GM18511 (cell line): ENCODE measurements at regions not wholly inside any gene's neighbourhood (a gene's known extent, or its start where the extent isn't known, plus 50 kb on each side); places are given as distances from the start of the nearest gene placed in this dataset.

Experiments
- ATAC-seq: cut with Tn5 transposase; IDR thresholded peaks from one replicate; pipeline ENCODE4 v1.9.1; 2021; ENCODE audit warnings: mild to moderate bottlenecking, moderate library complexity; ENCODE audit not compliant: unreplicated experiment

DNA sequence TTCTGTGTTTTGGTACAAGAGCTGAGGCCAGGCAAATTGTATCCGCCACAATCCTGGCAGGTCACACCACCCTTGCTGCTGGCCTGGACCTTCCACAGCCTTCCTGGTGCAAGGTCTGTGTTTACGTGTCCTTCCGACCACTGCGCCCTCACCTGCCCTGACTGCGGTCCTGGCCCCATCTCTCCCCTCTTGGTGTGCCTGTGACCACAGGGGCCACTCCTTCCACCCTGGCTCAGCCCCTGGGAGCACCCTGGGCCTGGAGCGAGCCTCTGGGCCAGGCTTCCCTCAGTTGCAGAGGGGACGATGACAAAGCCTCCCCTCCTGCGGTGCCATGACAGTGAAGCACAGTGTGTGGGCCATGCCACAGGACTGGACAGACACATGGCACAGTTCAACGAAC, 104.5 kb downstream of the PLXNA1 start:
- no peak for ATAC-seq

- no peak for ATAC-seq
Observed at GRCh38 chr3:127088511-127089351, 104.2 kb upstream of the PRR23E start.

GRCh38 chr3:127089486-127090145, 103.3 kb upstream of the PRR23E start:
- ATAC-seq: no peak

DNA sequence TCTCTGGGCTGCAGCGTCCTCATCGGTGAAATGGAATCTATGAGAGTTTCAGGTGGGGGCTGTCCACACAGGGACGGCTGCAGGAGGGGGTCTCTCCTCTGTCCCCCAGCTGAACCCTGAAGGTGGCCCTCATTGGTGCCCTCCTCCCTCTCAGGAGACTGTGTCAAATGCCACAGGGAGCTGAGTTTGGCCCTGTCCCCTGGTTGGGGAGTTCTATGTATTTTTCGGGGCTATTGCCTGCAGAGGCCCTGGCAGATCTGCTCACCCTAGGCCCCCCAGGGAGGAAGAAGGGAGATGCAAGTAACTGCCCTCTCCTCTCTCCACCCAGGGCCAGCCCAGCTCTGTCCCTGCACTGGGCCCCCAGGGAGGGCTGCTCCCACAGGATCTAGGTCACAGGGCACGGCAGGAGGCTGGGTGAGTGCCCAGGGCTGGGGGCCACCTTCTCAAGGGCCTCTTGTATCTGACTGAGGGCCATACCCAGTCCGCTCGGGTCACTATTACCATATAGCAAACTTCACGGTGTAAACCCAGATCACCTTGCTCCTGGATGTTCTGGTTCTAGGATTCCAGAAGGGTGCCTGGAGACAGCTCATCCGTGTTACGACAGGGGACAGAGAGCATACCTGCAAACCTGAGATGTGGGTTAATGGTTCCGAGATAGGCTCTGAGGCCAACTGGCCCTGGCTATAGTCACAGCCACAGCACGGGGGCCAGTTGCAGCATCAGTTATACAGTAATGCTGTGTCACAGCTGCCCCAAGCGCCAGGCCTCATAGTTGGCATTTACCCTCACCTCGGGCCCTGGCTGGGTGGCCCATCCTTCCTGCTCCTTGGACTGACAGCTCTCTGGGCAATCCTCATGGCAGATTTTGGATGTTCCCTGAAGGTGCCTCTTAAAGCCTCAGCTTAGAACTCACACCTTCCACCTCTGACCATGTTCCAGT, 102.4 kb upstream of the PRR23E start:
- ATAC-seq: no peak

DNA sequence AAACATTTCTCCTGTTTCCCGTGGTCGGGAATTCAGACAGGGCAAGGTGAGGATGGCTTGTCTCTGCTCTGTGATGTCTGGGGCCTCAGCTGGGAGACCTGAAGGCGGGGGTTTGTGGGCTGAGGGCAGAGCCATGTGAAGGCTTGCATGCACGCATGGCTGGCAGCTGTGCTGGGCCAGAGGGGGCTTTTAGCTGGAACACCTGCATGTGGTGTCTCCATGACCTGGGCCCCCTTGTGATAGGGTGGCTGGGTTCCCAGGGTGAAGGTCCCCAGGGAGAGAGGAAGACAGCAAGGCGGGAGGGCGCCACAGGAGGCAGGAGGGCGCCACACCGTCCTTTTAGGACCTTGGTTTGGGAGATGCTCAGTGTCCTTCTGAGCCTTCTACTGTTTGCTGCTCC, 101.6 kb upstream of the PRR23E start:
- no peak for ATAC-seq

GRCh38 chr3:127092368-127092767, 100.6 kb upstream of the PRR23E start:
- no peak for ATAC-seq

- no peak for ATAC-seq
Observed at GRCh38 chr3:127092776-127093175, 100.2 kb upstream of the PRR23E start.

DNA sequence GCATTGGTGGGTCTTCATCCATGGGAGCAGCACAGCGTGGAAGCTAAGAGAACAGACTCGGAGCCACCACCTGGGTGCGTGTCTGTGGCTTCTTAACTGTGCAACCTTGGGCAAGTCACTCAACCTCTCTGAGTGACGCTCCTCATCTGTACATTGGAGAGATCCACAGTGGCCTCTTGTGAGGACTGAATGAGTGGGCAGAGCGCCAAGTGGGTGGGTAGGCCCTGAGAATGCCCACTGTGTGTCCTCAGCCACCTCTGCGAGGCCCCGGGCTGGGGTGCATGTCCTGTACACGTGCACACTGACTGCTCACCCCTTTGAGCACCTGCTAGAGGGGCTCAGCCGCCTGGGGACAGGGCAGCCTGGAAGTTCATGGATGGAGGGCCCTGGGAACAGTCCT, 99.6 kb upstream of the PRR23E start:
- ATAC-seq: no peak

DNA sequence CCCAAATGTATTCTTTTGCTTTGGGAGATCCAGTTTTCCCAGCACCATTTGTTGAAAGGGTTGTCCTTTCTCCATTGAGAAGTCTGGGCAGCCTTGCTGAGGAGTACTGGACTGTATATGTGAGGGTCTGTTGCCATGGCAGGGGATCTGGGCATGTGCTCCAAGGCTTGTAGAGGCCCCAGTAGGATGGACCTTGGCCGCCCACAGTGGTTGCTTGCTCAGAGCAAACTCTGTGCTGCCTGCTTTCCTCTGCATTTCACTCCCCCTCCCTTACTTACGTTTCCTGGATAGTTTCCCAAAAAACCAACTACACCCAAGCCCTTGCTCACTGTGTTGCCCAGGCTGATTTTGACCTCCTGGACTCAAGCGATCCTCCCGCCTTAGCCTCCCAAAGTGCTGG, 97.2 kb upstream of the PRR23E start:
- no peak for ATAC-seq

- no peak for ATAC-seq
Observed at GRCh38 chr3:127096256-127097071, 96.5 kb upstream of the PRR23E start.

- ATAC-seq: no peak
Observed at GRCh38 chr3:127097072-127097405, 95.9 kb upstream of the PRR23E start.

DNA sequence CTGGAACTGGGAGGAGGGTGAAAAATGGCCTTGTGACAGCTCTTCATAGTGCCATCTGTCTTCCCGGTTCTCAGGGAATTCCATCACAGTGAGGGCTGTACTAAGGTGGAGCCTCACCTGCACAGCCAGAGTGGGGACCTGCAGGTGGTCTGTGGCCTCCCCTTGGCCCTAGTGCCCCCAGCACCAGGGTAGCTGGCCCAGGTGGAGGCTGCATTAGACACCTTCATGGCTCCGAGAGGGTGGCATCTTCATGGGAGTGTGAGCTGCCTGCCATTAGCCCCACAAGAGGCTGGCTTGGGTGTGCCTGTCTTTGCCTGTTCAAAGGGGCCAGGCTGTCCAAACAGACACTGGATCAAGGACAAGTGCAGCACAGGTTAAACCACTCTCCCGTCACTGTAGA, 95.5 kb upstream of the PRR23E start:
- ATAC-seq: no peak

DNA sequence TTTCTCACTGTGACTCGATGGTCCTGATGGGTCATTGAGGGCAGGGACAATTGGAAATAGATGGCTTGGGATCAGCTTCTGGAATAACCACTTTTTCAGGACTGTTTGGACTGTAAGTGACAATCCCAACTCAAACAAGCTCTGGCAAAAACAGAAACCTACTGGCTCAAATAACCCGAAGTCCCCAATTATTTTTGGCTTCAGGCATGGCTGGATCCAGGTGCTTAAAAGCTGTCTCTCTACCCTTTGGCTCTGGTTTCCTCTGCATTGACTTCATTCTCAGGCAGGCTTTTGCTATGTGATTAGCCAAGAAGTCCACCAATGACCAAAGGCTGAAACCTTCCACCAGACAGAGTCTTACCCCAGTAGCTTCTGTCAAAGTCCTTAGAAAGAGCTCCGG, 92.9 kb upstream of the PRR23E start:
- ATAC-seq: no peak

GRCh38 chr3:127100459-127101410, 92.2 kb upstream of the PRR23E start:
- no peak for ATAC-seq

GRCh38 chr3:127101411-127102187, 91.3 kb upstream of the PRR23E start:
- no peak for ATAC-seq

- ATAC-seq: no peak
Observed at GRCh38 chr3:127102188-127102520, 90.8 kb upstream of the PRR23E start.

DNA sequence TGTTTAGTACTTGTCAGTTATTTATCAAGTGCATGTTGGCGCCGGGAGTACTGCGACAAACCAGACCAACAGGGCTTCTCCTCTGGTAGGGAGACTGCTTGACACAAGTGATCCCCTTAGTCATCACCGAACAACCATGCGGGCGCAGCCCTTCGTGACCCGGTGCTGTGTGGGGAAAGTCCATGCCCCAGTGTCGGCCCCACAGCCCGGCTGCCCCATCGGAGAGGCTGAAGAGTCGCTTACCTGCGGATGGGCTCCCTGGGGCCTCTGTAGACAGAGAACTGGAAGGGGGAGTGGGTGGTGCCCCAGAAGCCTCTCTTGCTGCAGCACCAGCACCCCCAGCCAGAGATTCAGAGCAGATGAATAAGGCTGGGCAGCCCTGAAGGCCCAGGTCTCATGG, 90.3 kb upstream of the PRR23E start:
- no peak for ATAC-seq

- no peak for ATAC-seq
Observed at GRCh38 chr3:127103080-127103479, 89.9 kb upstream of the PRR23E start.

- ATAC-seq: no peak
Observed at GRCh38 chr3:127104586-127104985, 88.3 kb upstream of the PRR23E start.
